Prostate gland (tissue), 2 donors: ENCODE measurements at regions not wholly inside any gene's neighbourhood (a gene's known extent, or its start where the extent isn't known, plus 50 kb on each side); places are given as distances from the start of the nearest gene placed in this dataset.

Source experiments
- DNase-seq: peaks from one replicate; pipeline ENCODE4 v3.0.0-alpha.2; 2019; ENCODE audit warnings: low spot score
- H3K27ac ChIP-seq, 2 donors: fragments of 200-600 bp; sonication (generic); 2 replicates each; pipeline ENCODE4 v1.5.1; 2017 to 2019
- H3K27me3 ChIP-seq: fragments of 200-600 bp; sonication (generic); replicated peaks from 2 replicates; pipeline ENCODE4 v1.5.1; 2019; ENCODE audit not compliant: insufficient read depth
- H3K36me3 ChIP-seq, 2 donors: fragments of 200-600 bp; sonication (generic); 1 replicate in 1 of 2; 2 replicates in 1 of 2; pipeline versions ENCODE4 v1.5.1 to v1.8.1; 2017 to 2019
- H3K4me1 ChIP-seq: fragments of 200-600 bp; sonication (generic); replicated peaks from 2 replicates; pipeline ENCODE4 v1.5.1; 2019
- H3K4me3 ChIP-seq, 2 donors: fragments of 200-600 bp; sonication (generic); 2 replicates each; pipeline ENCODE4 v1.5.1; 2017 to 2019
- H3K9me3 ChIP-seq: fragments of 200-600 bp; sonication (generic); 2 replicates; pipeline ENCODE4 v1.5.1; 2017
- CTCF ChIP-seq, 4 experiments: fragments of 200-600 bp in 2 of 4; fragments of 450-650 bp in 2 of 4; sonication (generic) in 2 of 4; IDR thresholded peaks; 1 replicate in 3 of 4; 2 replicates in 1 of 4; pipeline ENCODE4 v1.5.1; 2016 to 2019; ENCODE audit warnings: antibody characterized with exemption in 4 of 4, mild to moderate bottlenecking in 2 of 4, moderate library complexity in 2 of 4
- POLR2A ChIP-seq: fragments of 450-650 bp; IDR thresholded peaks from one replicate; pipeline ENCODE4 v1.6.1; 2016; ENCODE audit warnings: antibody characterized with exemption, mild to moderate bottlenecking
- POLR2AphosphoS5 ChIP-seq: sonication (generic); formaldehyde crosslinking; IDR thresholded peaks from one replicate; pipeline ENCODE4 v1.6.1; 2017; ENCODE audit warnings: antibody characterized with exemption
- WGBS: methylation state at CpG from one replicate; pipeline ENCODE4 v1.1.5; 2018; 5-methylcytosine and 5-hydroxymethylcytosine counted together
- intact Hi-C: fragments of 100-400 bp; cut with DNase I; formaldehyde crosslinking; loops from one replicate; pipeline ENCODE4 v1.14.2; 2022

- WGBS: 95% methylated on average over 40 of the region's 40 CpGs
- no peak for DNase-seq
- Histone ChIP-seq H3K9me3 (no peaks in the 10 kb centered on the region), H3K36me3 (peaks cover 0 to 2% of the 10 kb centered on the region in 2 donors), H3K27me3 (no peaks in the 10 kb centered on the region), H3K4me3 (no peak overlapping the region), H3K27ac (no peak overlapping the region), H3K4me1 (no peaks in the 10 kb centered on the region)
- intact Hi-C loops: no loop called here
- TF ChIP-seq POLR2AphosphoS5 (no peak), POLR2A (no peak), CTCF (IDR thresholded peaks at IDR 0.05) (no peak)
Measured at GRCh38 chr17:68135141-68135887, 99.8 kb downstream of the KPNA2 start.

GRCh38 chr17:68141050-68141449 is 105.5 kb downstream of the KPNA2 start:
- Histone ChIP-seq H3K36me3 (no peaks in the 10 kb centered on the region), H3K4me3 (no peak overlapping the region), H3K9me3 (no peaks in the 10 kb centered on the region), H3K27ac (no peak overlapping the region), H3K27me3 (no peaks in the 10 kb centered on the region), H3K4me1 (no peaks in the 10 kb centered on the region)
- no peak for DNase-seq
- intact Hi-C loops: no loop called here
- no peak for TF ChIP-seq CTCF (IDR thresholded peaks at IDR 0.05)
- no peak for TF ChIP-seq POLR2A
- TF ChIP-seq POLR2AphosphoS5: no peak
- 85% methylated on average over 3 of the region's 3 CpGs for WGBS

GRCh38 chr17:68142595-68142994 is 105.2 kb upstream of the AMZ2 start:
- TF ChIP-seq POLR2A (no peak), CTCF (IDR thresholded peaks at IDR 0.05) (no peak), POLR2AphosphoS5 (no peak)
- no peaks in the 10 kb centered on the region for H3K9me3 ChIP-seq

GRCh38 chr17:68143425-68143824 is 104.4 kb upstream of the AMZ2 start:
- no peaks in the 10 kb centered on the region for H3K9me3 ChIP-seq
- no peaks in the 10 kb centered on the region for H3K4me1 ChIP-seq
- WGBS: 93% methylated on average over 2 of the region's 2 CpGs
- no peak for DNase-seq
- no peak overlapping the region for H3K27ac ChIP-seq
- no peaks in the 10 kb centered on the region for H3K27me3 ChIP-seq
- H3K4me3 ChIP-seq: no peak overlapping the region
- intact Hi-C loops: no loop called here
- TF ChIP-seq POLR2AphosphoS5: no peak
- TF ChIP-seq POLR2A: no peak
- no peak for TF ChIP-seq CTCF (IDR thresholded peaks at IDR 0.05)
- H3K36me3 ChIP-seq: no peaks in the 10 kb centered on the region

More at GRCh38 chr17:68142595-68142994, 105.2 kb upstream of the AMZ2 start:
- no peak for DNase-seq
- no peak overlapping the region for H3K4me3 ChIP-seq
- H3K27ac ChIP-seq: no peak overlapping the region
- no peaks in the 10 kb centered on the region for H3K4me1 ChIP-seq
- intact Hi-C loops: no loop called here
- WGBS: 95% methylated on average over 1 of the region's 1 CpG
- no peaks in the 10 kb centered on the region for H3K36me3 ChIP-seq
- H3K27me3 ChIP-seq: no peaks in the 10 kb centered on the region

- intact Hi-C loops: no loop called here
- Histone ChIP-seq H3K4me1 (no peaks in the 10 kb centered on the region), H3K4me3 (no peak overlapping the region), H3K9me3 (no peaks in the 10 kb centered on the region), H3K27ac (no peak overlapping the region), H3K27me3 (no peaks in the 10 kb centered on the region), H3K36me3 (no peaks in the 10 kb centered on the region)
- no peak for TF ChIP-seq POLR2A
- TF ChIP-seq POLR2AphosphoS5: no peak
- no peak for TF ChIP-seq CTCF (IDR thresholded peaks at IDR 0.05)
- no peak for DNase-seq
Measured at GRCh38 chr17:68145088-68145487, 102.8 kb upstream of the AMZ2 start.
